ENCODE measurements at regions not wholly inside any gene's neighbourhood (a gene's known extent, or its start where the extent isn't known, plus 50 kb on each side); places are given as distances from the start of the nearest gene placed in this dataset.

DNA sequence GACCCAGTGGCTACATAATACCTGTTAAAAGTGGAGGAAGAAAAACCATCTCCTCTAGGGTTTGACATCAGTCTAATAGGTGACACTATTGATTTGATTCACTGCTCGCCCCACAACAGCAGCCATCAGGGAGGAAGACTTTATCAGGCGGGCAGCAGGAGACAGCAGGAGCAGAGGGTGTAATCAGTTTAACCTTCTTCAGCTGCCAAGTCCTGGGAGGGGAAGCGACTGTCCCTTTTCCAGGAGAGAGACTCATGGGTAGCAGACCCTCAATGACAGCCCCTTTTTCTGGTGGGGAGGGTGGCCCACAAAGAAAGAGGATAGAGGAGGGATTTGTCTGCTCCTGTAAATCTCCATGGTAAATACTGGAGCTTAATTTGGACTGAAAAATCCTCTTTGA, 291.8 kb downstream of the HAPSTR1 start:
- DNase-seq: no peak

- no peak for DNase-seq
Measured at GRCh38 chr16:9384141-9384540, 292.7 kb downstream of the HAPSTR1 start.

GRCh38 chr16:9389543-9390207, 298.2 kb downstream of the HAPSTR1 start:
- DNase-seq: no peak

GRCh38 chr16:9392956-9393355, 301.5 kb downstream of the HAPSTR1 start:
- DNase-seq: no peak

DNA sequence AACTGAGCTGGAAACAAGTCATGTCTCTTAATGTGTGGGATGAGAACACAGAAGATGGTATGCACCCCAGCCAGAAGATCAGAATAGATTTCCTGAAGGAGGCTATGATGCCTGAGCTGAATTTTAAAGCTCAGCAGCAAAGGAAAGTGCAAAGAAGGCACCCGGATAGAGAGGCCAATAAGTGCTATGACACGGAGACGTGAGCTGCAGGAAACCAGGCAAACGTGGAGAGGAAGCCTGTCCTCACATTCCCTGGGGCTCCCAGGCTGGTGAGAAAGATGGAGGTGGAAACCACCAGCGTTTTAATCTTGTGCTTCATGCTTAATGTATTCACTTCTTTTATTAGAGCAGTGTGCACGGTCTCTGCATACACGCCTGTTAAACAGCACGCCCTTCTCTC, 302.1 kb downstream of the HAPSTR1 start:
- DNase-seq: no peak

GRCh38 chr16:9395958-9396359, 304.5 kb downstream of the HAPSTR1 start:
- DNase-seq: no peak

GRCh38 chr16:9399573-9399972, 308.1 kb downstream of the HAPSTR1 start:
- DNase-seq: no peak

DNA sequence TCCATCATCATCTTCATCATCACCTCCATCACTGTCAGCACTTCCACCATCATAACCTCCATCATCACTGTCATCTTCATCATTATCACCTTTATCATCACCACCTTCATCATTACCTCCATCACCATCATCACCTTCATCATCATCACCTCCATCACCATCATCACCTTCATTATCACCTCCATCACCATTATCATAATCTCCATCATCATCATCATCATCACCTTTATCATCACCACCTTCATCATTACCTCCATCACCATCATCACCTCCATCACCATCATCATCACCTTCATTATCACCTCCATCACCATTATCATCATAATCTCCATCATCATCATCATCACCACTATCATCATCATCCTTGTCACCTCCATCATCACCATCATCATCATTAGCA, 309.7 kb downstream of the HAPSTR1 start:
- no peak for DNase-seq

GRCh38 chr16:9402293-9402860, 310.9 kb downstream of the HAPSTR1 start:
- DNase-seq: no peak

DNA sequence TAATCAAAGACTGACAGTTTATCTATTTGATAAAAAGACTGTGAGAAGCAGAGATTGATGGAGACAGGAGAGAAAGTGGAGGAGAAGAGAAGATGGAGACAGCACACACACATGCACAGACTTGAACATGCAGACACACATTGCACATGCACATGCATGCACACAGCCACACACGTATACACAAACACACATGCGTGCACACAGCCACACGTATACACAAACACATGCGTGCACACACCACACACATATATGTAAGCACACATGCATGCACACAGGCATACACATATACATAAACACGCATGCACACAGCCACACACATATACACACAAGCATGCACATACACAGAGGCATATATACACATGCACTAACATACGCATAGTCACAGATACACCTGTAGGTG, 313.4 kb downstream of the HAPSTR1 start:
- no peak for DNase-seq

- no peak for DNase-seq
Measured at GRCh38 chr16:9406038-9406712, 314.7 kb downstream of the HAPSTR1 start.

- DNase-seq: no peak
Measured at GRCh38 chr16:9407206-9407758, 315.8 kb downstream of the HAPSTR1 start.

GRCh38 chr16:9408297-9408878, 316.9 kb downstream of the HAPSTR1 start:
- DNase-seq: no peak

DNA sequence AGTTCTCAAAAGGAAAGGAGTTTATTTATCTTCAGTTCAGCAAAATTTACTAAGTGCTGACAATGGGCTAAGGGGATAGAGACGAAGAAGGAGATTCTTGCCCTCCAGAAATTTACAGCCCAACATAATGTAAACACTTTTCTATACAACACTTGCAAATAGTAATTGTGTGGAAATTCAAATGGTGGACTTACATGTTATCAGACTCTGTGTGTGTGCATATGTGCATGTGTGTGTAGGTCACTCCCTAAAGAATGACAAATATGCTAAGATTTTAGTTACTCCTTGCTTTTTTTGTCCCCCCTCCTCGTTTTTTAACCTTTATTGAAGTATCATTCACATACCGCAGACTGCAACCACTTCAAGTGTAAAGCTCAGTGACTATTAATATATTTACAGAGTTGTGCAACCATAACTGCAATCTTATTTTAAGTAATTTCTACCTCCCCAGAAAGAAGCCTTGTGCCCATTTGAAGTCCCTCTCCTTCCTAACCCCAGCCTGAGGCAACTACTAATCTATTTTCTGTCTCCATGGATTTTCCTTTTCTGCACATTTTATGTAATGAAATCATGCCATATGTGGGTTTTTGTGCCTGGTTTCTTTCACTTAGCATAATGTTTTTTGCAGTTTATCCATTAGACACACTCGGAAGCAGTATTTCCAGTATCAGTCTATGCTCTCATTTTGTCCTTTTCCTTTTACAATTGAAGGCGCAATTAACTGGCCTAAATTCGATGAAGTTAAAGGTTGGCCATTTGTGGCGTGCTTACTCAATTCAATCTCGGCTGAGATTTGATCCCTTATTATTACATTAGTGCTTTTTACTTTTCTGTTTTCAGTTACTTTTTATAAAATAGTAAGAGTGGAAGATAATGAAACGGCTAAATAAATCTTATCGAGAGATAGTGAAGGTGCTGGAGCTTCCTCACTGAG, 318.4 kb downstream of the HAPSTR1 start:
- DNase-seq: no peak

DNA sequence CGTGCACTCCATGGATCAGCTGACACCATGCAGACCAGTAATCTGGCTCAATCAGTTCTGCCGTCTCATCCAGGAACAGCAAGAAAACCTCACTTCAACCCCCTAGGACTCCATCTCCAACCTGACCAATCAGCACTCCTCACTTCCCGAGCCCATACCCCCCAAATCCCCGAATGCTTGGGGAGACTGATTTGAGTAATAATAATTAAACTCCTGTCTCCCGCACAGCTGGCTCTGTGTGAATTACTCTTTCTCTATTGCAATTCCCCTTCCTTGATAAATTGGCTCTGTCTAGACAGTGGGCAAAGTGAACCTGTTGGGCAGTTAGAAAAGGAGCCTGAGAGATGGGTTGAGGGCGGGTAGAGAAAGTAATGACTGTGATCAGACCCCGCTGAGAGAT, 320.0 kb downstream of the HAPSTR1 start:
- no peak for DNase-seq

- no peak for DNase-seq
Measured at GRCh38 chr16:9412031-9412914, 320.8 kb downstream of the HAPSTR1 start.

GRCh38 chr16:9412915-9413264, 321.4 kb downstream of the HAPSTR1 start:
- no peak for DNase-seq

- no peak for DNase-seq
Measured at GRCh38 chr16:9415545-9415944, 324.1 kb downstream of the HAPSTR1 start.

DNA sequence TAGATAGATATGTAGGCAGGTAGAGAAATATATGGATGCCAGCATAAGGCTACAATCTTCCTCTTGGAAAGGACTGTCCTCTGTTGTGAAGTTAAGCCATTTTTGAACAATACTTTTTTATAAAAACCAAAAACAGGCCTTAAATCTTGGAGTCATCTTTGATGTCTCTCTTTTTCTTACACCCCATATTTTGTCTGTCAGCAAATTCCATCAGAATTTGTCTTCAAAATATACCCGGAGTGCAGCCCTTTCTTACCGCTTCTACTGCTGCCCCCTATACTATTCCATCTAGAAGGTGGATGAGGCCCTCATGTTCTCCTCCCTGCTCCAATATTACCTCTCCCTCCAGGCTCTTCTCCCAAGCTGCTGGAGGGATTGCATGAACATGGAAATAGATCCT, 326.5 kb downstream of the HAPSTR1 start:
- no peak for DNase-seq

DNA sequence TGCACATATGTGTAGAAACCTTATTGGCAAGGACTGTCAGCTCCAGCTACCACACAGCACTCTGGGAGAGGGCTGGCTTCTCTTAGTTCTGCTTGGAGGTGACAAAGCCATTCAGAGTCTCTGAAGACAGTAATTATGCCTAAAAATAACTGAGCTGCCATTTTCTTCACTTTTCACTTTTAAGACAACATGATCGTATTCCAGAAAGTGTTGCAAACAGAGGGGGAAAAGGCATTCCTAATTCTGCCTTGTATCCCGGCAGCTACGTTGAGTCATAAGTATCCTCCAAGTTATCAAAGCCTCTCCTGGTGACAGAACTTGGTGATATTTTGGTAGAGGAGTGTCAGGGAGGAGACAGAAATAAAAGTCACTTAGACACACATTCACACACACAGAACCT, 327.7 kb downstream of the HAPSTR1 start:
- no peak for DNase-seq

GRCh38 chr16:9422762-9423513, 331.5 kb downstream of the HAPSTR1 start:
- no peak for DNase-seq

Measured in NCI-H2081 (cell line).